Body of pancreas (tissue), 4 donors: ENCODE measurements at regions not wholly inside any gene's neighbourhood (a gene's known extent, or its start where the extent isn't known, plus 50 kb on each side); places are given as distances from the start of the nearest gene placed in this dataset.
"Not testable (repeated sequence)": the region's sequence is repeated elsewhere in the genome, so short reads cannot be mapped to it uniquely, and the experiment has no call there.

ENCODE experiments used
- ATAC-seq: fragments of 150-250 bp; one replicate; pipeline ENCODE4 v1.9.1; 2016
- DNase-seq, 4 donors: peaks; one replicate each; pipeline ENCODE4 v3.0.0-alpha.2; 2019
- H3K27ac ChIP-seq, 4 donors: fragments of 200-600 bp; sonication (generic); 1 replicate in 3 of 4; 2 replicates in 1 of 4; pipeline versions ENCODE4 v1.5.1 to v1.6.1; 2016 to 2019; ENCODE audit warnings: mild to moderate bottlenecking in 1 of 4, mixed read lengths in 1 of 4, moderate library complexity in 1 of 4
- H3K27me3 ChIP-seq, 2 donors: fragments of 200-600 bp; sonication (generic); one replicate each; pipeline ENCODE4 v1.6.0; 2016; ENCODE audit warnings: mild to moderate bottlenecking in 1 of 2
- H3K36me3 ChIP-seq, 2 donors: fragments of 200-600 bp; sonication (generic); replicated peaks in 1 of 2; 2 replicates each; pipeline ENCODE4 v1.5.1; 2016; ENCODE audit warnings: low read depth in 2 of 2; ENCODE audit not compliant: insufficient read depth in 1 of 2
- H3K4me1 ChIP-seq: fragments of 200-600 bp; sonication (generic); one replicate; pipeline ENCODE4 v1.6.0; 2016
- H3K4me3 ChIP-seq, 2 donors: fragments of 200-600 bp; sonication (generic); 1 replicate in 1 of 2; 2 replicates in 1 of 2; pipeline ENCODE4 v1.5.1; 2016 to 2019
- H3K9me3 ChIP-seq, 3 donors: fragments of 200-600 bp; sonication (generic); 1 replicate in 2 of 3; 2 replicates in 1 of 3; pipeline ENCODE4 v1.5.1; 2016
- CTCF ChIP-seq, 7 experiments: fragments of 450-650 bp in 4 of 7; fragments of 200-600 bp in 3 of 7; sonication (generic) in 3 of 7; IDR thresholded peaks; one replicate each; pipeline ENCODE4 v1.5.1; 2016 to 2019; ENCODE audit warnings: antibody characterized with exemption in 7 of 7
- POLR2A ChIP-seq, 3 donors: fragments of 450-650 bp; IDR thresholded peaks; one replicate each; pipeline ENCODE4 v1.6.1; 2016; ENCODE audit warnings: antibody characterized with exemption in 3 of 3, mild to moderate bottlenecking in 2 of 3
- WGBS, 2 donors: methylation state at CpG; one replicate each; pipeline ENCODE4 v1.1.5; 2017; 5-methylcytosine and 5-hydroxymethylcytosine counted together
- intact Hi-C: fragments of 100-400 bp; cut with DNase I; formaldehyde crosslinking; loops from one replicate; pipeline ENCODE4 v1.15.1; 2023

- Histone ChIP-seq H3K4me1 (no peaks in the 10 kb centered on the region), H3K27ac (no peak overlapping the region), H3K36me3 (no peaks in the 10 kb centered on the region), H3K4me3 (no peak overlapping the region), H3K27me3 (no peaks in the 10 kb centered on the region), H3K9me3 (peaks cover 0 to 9% (median 0%) of the 10 kb centered on the region in 3 donors)
- 70 to 74% methylated on average over 3 of the region's 3 CpGs for WGBS, 2 donors
- DNase-seq (no peak), ATAC-seq (no peak)
- TF ChIP-seq CTCF (IDR thresholded peaks at IDR 0.05) (no peak), POLR2A (IDR thresholded peaks at IDR 0.05) (no peak)
- intact Hi-C loops = no loop called here
These were observed 85.7 kb downstream of the HOXA1 start for GRCh38 chr7:27010068-27010467.

GRCh38 chr7:27000496-27000895 lies 95.3 kb downstream of the HOXA1 start:
- intact Hi-C loops = no loop called here
- ATAC-seq (no peak), DNase-seq (no peak)
- Histone ChIP-seq H3K4me1 (no peaks in the 10 kb centered on the region), H3K27me3 (no peaks in the 10 kb centered on the region), H3K9me3 (peaks cover 0 to 9% (median 0%) of the 10 kb centered on the region in 3 donors), H3K4me3 (no peak overlapping the region), H3K27ac (no peak overlapping the region), H3K36me3 (no peaks in the 10 kb centered on the region)
- no peak for TF ChIP-seq POLR2A (IDR thresholded peaks at IDR 0.05)
- no peak for TF ChIP-seq CTCF (IDR thresholded peaks at IDR 0.05)
- WGBS, 2 donors = 65 to 75% methylated on average over 6 of the region's 6 CpGs

GRCh38 chr7:26998284-26998683 lies 97.5 kb downstream of the HOXA1 start:
- H3K27ac ChIP-seq, intact Hi-C loops, H3K36me3 ChIP-seq, H3K27me3 ChIP-seq, H3K9me3 ChIP-seq, H3K4me3 ChIP-seq, DNase-seq, ATAC-seq, H3K4me1 ChIP-seq: not testable (repeated sequence)
- 54 to 69% methylated on average over 3 of the region's 3 CpGs for WGBS, 2 donors

- intact Hi-C loops = no loop called here
- Histone ChIP-seq H3K27me3 (no peaks in the 10 kb centered on the region), H3K4me1 (no peaks in the 10 kb centered on the region), H3K9me3 (peaks cover 0 to 9% (median 0%) of the 10 kb centered on the region in 3 donors), H3K36me3 (no peaks in the 10 kb centered on the region), H3K4me3 (no peak overlapping the region), H3K27ac (no peak overlapping the region)
- 41 to 43% methylated on average over 1 of the region's 1 CpG for WGBS, 2 donors
- DNase-seq (no peak), ATAC-seq (no peak)
- TF ChIP-seq CTCF (IDR thresholded peaks at IDR 0.05) (no peak), POLR2A (IDR thresholded peaks at IDR 0.05) (no peak)
These were observed 100.1 kb downstream of the HOXA1 start for GRCh38 chr7:26995666-26996065.

GRCh38 chr7:26993816-26994810 lies 101.7 kb downstream of the HOXA1 start:
- Histone ChIP-seq H3K4me1 (no peaks in the 10 kb centered on the region), H3K27ac (no peak overlapping the region), H3K4me3 (no peak overlapping the region), H3K9me3 (peaks cover 0 to 9% (median 0%) of the 10 kb centered on the region in 3 donors), H3K27me3 (no peaks in the 10 kb centered on the region), H3K36me3 (no peaks in the 10 kb centered on the region)
- no peak for DNase-seq
- WGBS, 2 donors = 60 to 64% methylated on average over 3 of the region's 3 CpGs
- intact Hi-C loops = no loop called here
- no peak for TF ChIP-seq POLR2A (IDR thresholded peaks at IDR 0.05)
- no peak for TF ChIP-seq CTCF (IDR thresholded peaks at IDR 0.05)
- ATAC-seq = no peak
